Fibroblast of pulmonary artery (primary cell): ENCODE measurements at regions not wholly inside any gene's neighbourhood (a gene's known extent, or its start where the extent isn't known, plus 50 kb on each side); places are given as distances from the start of the nearest gene placed in this dataset.

Experiments used
- DNase-seq: peaks from one replicate; pipeline ENCODE4 v3.0.0-alpha.2; 2010; ENCODE audit warnings: low read depth
- H3K4me3 ChIP-seq: replicated peaks from 2 replicates; pipeline ENCODE4 v1.5.1; 2011; ENCODE audit warnings: low read depth, mild to moderate bottlenecking, control low read depth, low read length, moderate library complexity
- CTCF ChIP-seq: IDR thresholded peaks from 2 replicates; pipeline ENCODE4 v1.5.1; 2011; ENCODE audit warnings: mild to moderate bottlenecking, control low read depth, low read length, inconsistent platforms; ENCODE audit errors: missing control alignments

- no peak overlapping the region for H3K4me3 ChIP-seq
- DNase-seq, result no peak
- TF ChIP-seq CTCF, result no peak
These were observed 151.5 kb upstream of the POU3F1 start for GRCh38 chr1:38198099-38198498.

GRCh38 chr1:38197312-38198061 is 150.9 kb upstream of the POU3F1 start:
- no peak for TF ChIP-seq CTCF
- no peak overlapping the region for H3K4me3 ChIP-seq
- no peak for DNase-seq

DNA sequence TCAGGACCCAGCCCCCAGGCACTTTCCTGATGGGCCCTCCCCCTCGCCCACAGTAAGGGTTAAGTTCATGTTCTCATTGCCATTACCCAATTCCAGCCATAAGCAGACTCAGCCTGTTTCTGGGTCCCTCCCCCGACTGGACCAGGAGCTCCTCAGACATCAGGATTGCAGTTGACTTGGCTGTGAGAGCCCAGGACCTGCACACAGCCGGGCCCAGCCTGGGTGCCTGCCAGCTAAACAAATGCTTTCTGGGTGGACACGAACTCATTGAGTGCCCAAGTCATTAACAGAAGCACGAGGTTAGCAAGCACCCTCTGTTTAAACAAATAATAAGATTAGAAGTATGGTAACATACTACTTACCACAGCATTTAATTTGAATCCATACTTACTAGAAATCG is 147.9 kb upstream of the POU3F1 start:
- no peak for DNase-seq

GRCh38 chr1:38193040-38193439 is 146.4 kb upstream of the POU3F1 start:
- H3K4me3 ChIP-seq, result no peak overlapping the region
- no peak for TF ChIP-seq CTCF
- DNase-seq, result no peak

More for the DNA sequence above, 147.9 kb upstream of the POU3F1 start:
- no peak for TF ChIP-seq CTCF
- H3K4me3 ChIP-seq, result no peak overlapping the region

DNA sequence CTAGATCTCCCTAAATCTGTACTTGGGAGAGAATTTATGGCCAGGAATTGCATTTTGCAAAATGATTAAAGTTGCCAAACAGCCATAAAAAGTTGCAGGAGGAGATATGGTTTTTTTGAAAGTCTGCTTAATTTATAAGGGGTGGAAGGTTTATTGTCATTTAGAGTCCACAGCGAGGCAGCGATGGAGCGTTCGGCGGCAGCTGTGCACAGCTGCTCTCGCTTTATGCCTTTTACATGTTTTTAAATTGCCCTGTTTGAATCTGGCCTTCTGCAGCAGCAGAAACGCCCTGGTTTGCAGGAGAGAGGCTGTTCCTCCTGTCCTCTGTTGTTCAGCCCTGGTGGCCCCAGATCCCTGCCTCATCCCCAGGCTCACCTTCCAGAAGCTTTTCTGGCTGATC is 144.9 kb upstream of the POU3F1 start:
- TF ChIP-seq CTCF, result no peak
- DNase-seq, result no peak
- no peak overlapping the region for H3K4me3 ChIP-seq

DNA sequence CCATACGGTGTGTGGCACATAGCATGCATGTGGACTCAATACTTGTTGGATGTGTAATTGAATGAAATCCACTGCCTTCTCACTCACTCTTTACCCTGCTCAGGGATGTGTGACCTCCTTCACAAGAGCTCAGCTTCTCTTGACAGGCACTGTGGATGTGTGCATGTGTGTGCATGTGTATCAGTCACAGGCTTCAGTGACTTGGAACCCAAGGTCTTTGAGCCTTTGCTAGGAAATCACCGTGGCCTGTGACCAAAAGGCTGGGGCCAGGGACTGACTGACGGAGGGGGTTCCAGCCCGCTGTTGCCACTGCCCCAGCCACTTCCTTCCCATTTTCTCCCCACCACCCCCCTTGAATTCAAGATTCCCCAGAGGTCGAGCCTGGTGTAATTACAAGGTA is 144.4 kb upstream of the POU3F1 start:
- H3K4me3 ChIP-seq, result no peak overlapping the region
- no peak for TF ChIP-seq CTCF
- DNase-seq, result no peak

DNA sequence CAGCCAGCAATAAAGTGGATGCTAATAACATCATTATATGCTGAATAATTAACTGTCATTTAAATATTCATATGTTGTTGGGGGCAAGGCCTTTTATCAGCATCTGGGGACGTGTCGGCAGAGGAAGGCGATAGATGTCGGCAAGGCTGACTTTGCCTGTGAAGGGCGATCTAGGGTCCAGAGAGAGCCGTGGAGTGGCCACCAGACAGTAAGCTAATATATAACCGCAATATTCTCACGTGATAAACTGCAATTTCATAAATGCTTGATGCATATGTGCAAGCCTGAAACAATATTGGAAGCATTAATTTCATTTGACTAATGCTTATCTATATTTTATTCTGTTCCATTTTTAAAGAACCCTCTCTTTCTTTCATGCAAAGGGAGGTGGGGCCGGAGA is 141.0 kb upstream of the POU3F1 start:
- DNase-seq, result no peak
- no peak overlapping the region for H3K4me3 ChIP-seq
- TF ChIP-seq CTCF, result no peak
